B cell (primary cell): ENCODE measurements at regions not wholly inside any gene's neighbourhood (a gene's known extent, or its start where the extent isn't known, plus 50 kb on each side); places are given as distances from the start of the nearest gene placed in this dataset.

Source experiments
- ATAC-seq: fragments of 200-7000 bp; cut with Tn5 transposase; one replicate; pipeline ENCODE4 v1.10.0; 2021; ENCODE audit warnings: low read depth, mild to moderate bottlenecking, moderate number of reproducible peaks, moderate library complexity
- CTCF ChIA-PET: fragments of 350-600 bp; sonication (Branson Sonifier 250); formaldehyde crosslinking; loops from one replicate; lab custom pipeline; 2021; ENCODE audit warnings: antibody characterized with exemption, inconsistent platforms; lab: Charles Lee
- POLR2A ChIA-PET: fragments of 350-600 bp; sonication (Branson Sonifier 250); formaldehyde crosslinking; loops from one replicate; lab custom pipeline; 2021; ENCODE audit warnings: antibody characterized with exemption; lab: Charles Lee
- DNase-seq: peaks from one replicate; pipeline ENCODE4 v3.0.0; 2013
- H2AFZ ChIP-seq: 2 replicates; pipeline ENCODE4 v1.6.1; 2012; ENCODE audit warnings: mild to moderate bottlenecking, low read depth, low read length; ENCODE audit not compliant: insufficient read depth, poor library complexity, severe bottlenecking
- H3K27ac ChIP-seq, 2 donors: 1 replicate in 1 of 2; 2 replicates in 1 of 2; pipeline ENCODE4 v1.5.1; 2012 to 2013; ENCODE audit warnings: low read length in 2 of 2, mild to moderate bottlenecking in 2 of 2, moderate library complexity in 1 of 2
- H3K27me3 ChIP-seq, 4 experiments: fragments of 200-600 bp in 1 of 4; sonication (generic) in 1 of 4; replicated peaks in 1 of 4; 1 replicate in 2 of 4; 2 replicates in 2 of 4; pipeline versions ENCODE4 v1.6.1 to v1.7.0; 2013 to 2016; ENCODE audit warnings: low read length in 3 of 4, mild to moderate bottlenecking in 2 of 4, mixed read lengths in 1 of 4, moderate library complexity in 1 of 4; ENCODE audit not compliant: insufficient read depth in 4 of 4, control insufficient read depth in 3 of 4; ENCODE audit errors: control extremely low read depth in 1 of 4
- H3K36me3 ChIP-seq, 2 experiments: replicated peaks in 1 of 2; 1 replicate in 1 of 2; 2 replicates in 1 of 2; pipeline versions ENCODE4 v1.6.1 to v1.7.1; 2013; ENCODE audit warnings: low read length in 1 of 2; ENCODE audit not compliant: insufficient read depth in 2 of 2, control insufficient read depth in 1 of 2; ENCODE audit errors: control extremely low read depth in 1 of 2, extremely low read depth in 1 of 2
- H3K4me1 ChIP-seq, 2 donors: fragments of 200-600 bp in 1 of 2; sonication (generic) in 1 of 2; 1 replicate in 1 of 2; 2 replicates in 1 of 2; pipeline versions ENCODE4 v1.5.1 to v1.6.1; 2013 to 2017; ENCODE audit warnings: low read length in 2 of 2; ENCODE audit not compliant: control insufficient read depth in 2 of 2, insufficient read depth in 2 of 2
- H3K4me2 ChIP-seq: replicated peaks from 2 replicates; pipeline ENCODE3; 2012; ENCODE audit warnings: mild to moderate bottlenecking, low read depth, low read length; ENCODE audit not compliant: poor library complexity, severe bottlenecking
- H3K4me3 ChIP-seq, 5 experiments: fragments of 200-600 bp in 1 of 5; sonication (generic) in 1 of 5; 1 replicate in 3 of 5; 2 replicates in 2 of 5; pipeline versions ENCODE4 v1.5.1 to v1.7.0; 2011 to 2016; ENCODE audit warnings: low read length in 4 of 5, mild to moderate bottlenecking in 4 of 5, low read depth in 2 of 5, control low read depth in 1 of 5, moderate library complexity in 1 of 5; ENCODE audit not compliant: insufficient read depth in 1 of 5; ENCODE audit errors: control extremely low read depth in 1 of 5, extremely low read depth in 1 of 5
- H3K79me2 ChIP-seq: fragments of 200-600 bp; sonication (generic); one replicate; pipeline ENCODE4 v1.6.0; 2016; ENCODE audit warnings: low read length; ENCODE audit not compliant: control insufficient read depth, insufficient read depth
- H3K9ac ChIP-seq: fragments of 200-600 bp; sonication (generic); 2 replicates; pipeline ENCODE4 v1.6.1; 2017; ENCODE audit warnings: mild to moderate bottlenecking, low read length, moderate library complexity
- H3K9me3 ChIP-seq, 3 donors: one replicate each; pipeline versions ENCODE4 v1.6.1 to v1.7.1; 2013; ENCODE audit warnings: low read length in 2 of 3; ENCODE audit not compliant: control insufficient read depth in 2 of 3, insufficient read depth in 1 of 3; ENCODE audit errors: control extremely low read depth in 1 of 3
- H4K20me1 ChIP-seq: 2 replicates; pipeline ENCODE4 v1.6.0; 2012; ENCODE audit warnings: mild to moderate bottlenecking, low read length; ENCODE audit not compliant: insufficient read depth, control insufficient read depth, poor library complexity, severe bottlenecking
- H3K27ac Mint-ChIP-seq: one replicate; pipeline ENCODE4 v1.8.0; 2021; ENCODE audit warnings: mixed read lengths
- H3K27me3 Mint-ChIP-seq: one replicate; pipeline ENCODE4 v1.8.0; 2021; ENCODE audit warnings: mixed read lengths
- H3K4me1 Mint-ChIP-seq: one replicate; pipeline ENCODE4 v1.8.0; 2021; ENCODE audit warnings: mixed read lengths
- H3K4me3 Mint-ChIP-seq: one replicate; pipeline ENCODE4 v1.8.0; 2021; ENCODE audit warnings: mixed read lengths
- H3K9me3 Mint-ChIP-seq: one replicate; pipeline ENCODE4 v1.8.0; 2022; ENCODE audit warnings: mixed read lengths; ENCODE audit not compliant: insufficient read depth
- CTCF ChIP-seq: fragments of 200-600 bp; IDR thresholded peaks from one replicate; pipeline ENCODE4 v1.8.0; 2022; ENCODE audit warnings: antibody characterized with exemption, mild to moderate bottlenecking
- EZH2 ChIP-seq: IDR thresholded peaks from 2 replicates; pipeline ENCODE4 v1.6.1; 2012; ENCODE audit warnings: borderline replicate concordance, low read depth, mild to moderate bottlenecking, moderate library complexity, low read length; ENCODE audit not compliant: insufficient read depth, poor library complexity, severe bottlenecking
- WGBS: methylation state at CpG from one replicate; pipeline ENCODE4 v1.1.5; 2013; ENCODE audit warnings: missing lambda C conversion rate; ENCODE audit not compliant: insufficient coverage; 5-methylcytosine and 5-hydroxymethylcytosine counted together
- intact Hi-C: fragments of 100-400 bp; cut with micrococcal nuclease; formaldehyde crosslinking; loops from one replicate; pipeline ENCODE4 v1.10.0; 2022

DNA sequence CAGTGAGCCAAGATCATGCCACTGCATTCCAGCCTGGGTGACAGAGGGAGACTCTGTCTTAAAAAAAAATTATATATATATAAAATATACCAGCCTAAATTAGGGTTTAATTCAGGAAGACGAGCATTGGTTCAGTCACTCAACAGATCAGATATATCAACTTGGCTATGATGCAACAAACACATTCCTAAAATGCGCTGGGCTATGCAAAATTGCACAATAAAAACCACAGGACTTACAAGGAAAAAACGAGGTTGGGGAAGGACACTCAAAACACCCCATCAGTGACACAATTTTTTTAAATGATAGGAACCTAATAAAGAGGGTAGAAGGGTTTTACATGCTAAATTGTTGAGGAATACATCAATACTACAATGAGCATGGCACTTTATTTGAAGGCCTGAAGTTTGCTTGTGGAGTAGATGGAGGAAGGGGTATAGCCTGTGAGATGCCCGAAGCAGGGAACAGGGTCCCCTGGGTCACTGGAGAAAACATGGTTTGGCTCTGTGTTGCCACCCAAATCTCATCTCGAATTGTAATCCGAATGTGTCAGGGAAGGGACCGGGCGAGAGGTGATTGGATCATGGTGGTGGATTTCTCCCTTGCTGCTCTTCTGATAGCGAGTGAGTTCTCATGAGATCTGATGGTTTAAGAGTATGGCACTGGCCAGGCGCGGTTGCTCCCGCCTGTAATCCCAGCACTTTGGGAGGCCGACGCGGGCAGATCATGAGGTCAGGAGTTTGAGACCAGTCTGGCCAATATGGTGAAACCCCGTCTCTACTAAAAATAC is 71.2 kb downstream of the TNFAIP2 start:
- CTCF ChIA-PET: no interaction called here
- H3K9ac ChIP-seq: no peak overlapping the region
- H3K27me3 Mint-ChIP-seq: peaks cover 52% of the 10 kb centered on the region
- intact Hi-C loops: no loop called here
- no peak overlapping the region for H3K27ac Mint-ChIP-seq
- no peak overlapping the region for H3K27ac ChIP-seq
- H3K27me3 ChIP-seq: peaks cover 0 to 9% (median 3%) of the 10 kb centered on the region in 4 experiments
- H3K4me2 ChIP-seq: no peak overlapping the region
- peaks cover 0 to 9% (median 0%) of the 10 kb centered on the region in 3 donors for H3K9me3 ChIP-seq
- TF ChIP-seq EZH2: no peak
- no peak for TF ChIP-seq CTCF
- H2AFZ ChIP-seq: no peak overlapping the region
- POLR2A ChIA-PET: no interaction called here
- no peaks in the 10 kb centered on the region for H3K79me2 ChIP-seq
- H3K4me1 Mint-ChIP-seq: peaks cover 6% of the 10 kb centered on the region
- no peaks in the 10 kb centered on the region for H3K9me3 Mint-ChIP-seq
- no peaks in the 10 kb centered on the region for H4K20me1 ChIP-seq
- DNase-seq: no peak
- 99% methylated on average over 9 of the region's 16 CpGs for WGBS
- no peak overlapping the region for H3K4me3 Mint-ChIP-seq
- H3K4me1 ChIP-seq: peaks cover 0 to 3% of the 10 kb centered on the region in 2 donors
- H3K4me3 ChIP-seq: no peak overlapping the region
- no peaks in the 10 kb centered on the region for H3K36me3 ChIP-seq
- no peak for ATAC-seq

GRCh38 chr14:103195828-103196615 is 72.8 kb downstream of the TNFAIP2 start:
- Mint-ChIP-seq H3K27me3 (peaks cover 38% of the 10 kb centered on the region), H3K4me1 (no peaks in the 10 kb centered on the region)
- H2AFZ ChIP-seq: no peak overlapping the region

More at GRCh38 chr14:103195828-103196615, 72.8 kb downstream of the TNFAIP2 start:
- Histone ChIP-seq H4K20me1 (no peaks in the 10 kb centered on the region), H3K9me3 (peaks cover 0 to 12% (median 0%) of the 10 kb centered on the region in 3 donors), H3K4me1 (no peaks in the 10 kb centered on the region), H3K9ac (no peak overlapping the region), H3K27me3 (peaks cover 0 to 3% (median 3%) of the 10 kb centered on the region in 4 experiments), H3K36me3 (no peaks in the 10 kb centered on the region), H3K4me3 (no peak overlapping the region), H3K27ac (no peak overlapping the region), H3K79me2 (no peaks in the 10 kb centered on the region), H3K4me2 (no peak overlapping the region)
- Mint-ChIP-seq H3K4me3 (no peak overlapping the region), H3K9me3 (no peaks in the 10 kb centered on the region), H3K27ac (no peak overlapping the region)
- ATAC-seq (no peak), DNase-seq (no peak)
- POLR2A ChIA-PET: no interaction called here
- TF ChIP-seq EZH2 (no peak), CTCF (no peak)
- intact Hi-C loops: no loop called here
- 98% methylated on average over 12 of the region's 22 CpGs for WGBS
- CTCF ChIA-PET: no interaction called here
